ENCODE measurements at regions not wholly inside any gene's neighbourhood (a gene's known extent, or its start where the extent isn't known, plus 50 kb on each side); places are given as distances from the start of the nearest gene placed in this dataset.

DNA sequence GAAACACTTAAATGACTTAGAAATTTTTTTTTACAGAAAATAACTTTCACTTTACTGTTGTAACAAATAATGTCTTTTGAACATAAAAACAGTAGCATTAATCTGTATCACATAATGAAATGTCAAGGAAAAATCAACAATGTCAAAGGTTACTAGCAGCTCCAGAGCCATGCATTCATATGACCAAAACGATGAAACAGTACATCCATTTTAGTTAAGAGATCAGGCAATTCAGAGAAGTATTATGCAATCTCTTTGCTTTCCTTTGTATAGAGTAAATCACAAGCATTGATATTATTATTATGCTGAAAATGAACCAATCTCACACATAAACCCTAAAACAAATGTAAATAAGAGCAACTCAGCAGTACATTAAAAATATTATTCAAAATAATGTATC lies 748.9 kb downstream of the PLA2G4A start:
- TF ChIP-seq, protein P1, sequence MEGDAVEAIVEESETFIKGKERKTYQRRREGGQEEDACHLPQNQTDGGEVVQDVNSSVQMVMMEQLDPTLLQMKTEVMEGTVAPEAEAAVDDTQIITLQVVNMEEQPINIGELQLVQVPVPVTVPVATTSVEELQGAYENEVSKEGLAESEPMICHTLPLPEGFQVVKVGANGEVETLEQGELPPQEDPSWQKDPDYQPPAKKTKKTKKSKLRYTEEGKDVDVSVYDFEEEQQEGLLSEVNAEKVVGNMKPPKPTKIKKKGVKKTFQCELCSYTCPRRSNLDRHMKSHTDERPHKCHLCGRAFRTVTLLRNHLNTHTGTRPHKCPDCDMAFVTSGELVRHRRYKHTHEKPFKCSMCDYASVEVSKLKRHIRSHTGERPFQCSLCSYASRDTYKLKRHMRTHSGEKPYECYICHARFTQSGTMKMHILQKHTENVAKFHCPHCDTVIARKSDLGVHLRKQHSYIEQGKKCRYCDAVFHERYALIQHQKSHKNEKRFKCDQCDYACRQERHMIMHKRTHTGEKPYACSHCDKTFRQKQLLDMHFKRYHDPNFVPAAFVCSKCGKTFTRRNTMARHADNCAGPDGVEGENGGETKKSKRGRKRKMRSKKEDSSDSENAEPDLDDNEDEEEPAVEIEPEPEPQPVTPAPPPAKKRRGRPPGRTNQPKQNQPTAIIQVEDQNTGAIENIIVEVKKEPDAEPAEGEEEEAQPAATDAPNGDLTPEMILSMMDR (IDR thresholded peaks at IDR 0.05; ENCODE audit: low read depth, low read length): no peak
- no peak for TF ChIP-seq EZH2phosphoT487 (IDR thresholded peaks at IDR 0.05; ENCODE audit: low read depth)

All from OCI-LY3 (cell line).